ENCODE measurements at regions not wholly inside any gene's neighbourhood (a gene's known extent, or its start where the extent isn't known, plus 50 kb on each side); places are given as distances from the start of the nearest gene placed in this dataset.

DNA sequence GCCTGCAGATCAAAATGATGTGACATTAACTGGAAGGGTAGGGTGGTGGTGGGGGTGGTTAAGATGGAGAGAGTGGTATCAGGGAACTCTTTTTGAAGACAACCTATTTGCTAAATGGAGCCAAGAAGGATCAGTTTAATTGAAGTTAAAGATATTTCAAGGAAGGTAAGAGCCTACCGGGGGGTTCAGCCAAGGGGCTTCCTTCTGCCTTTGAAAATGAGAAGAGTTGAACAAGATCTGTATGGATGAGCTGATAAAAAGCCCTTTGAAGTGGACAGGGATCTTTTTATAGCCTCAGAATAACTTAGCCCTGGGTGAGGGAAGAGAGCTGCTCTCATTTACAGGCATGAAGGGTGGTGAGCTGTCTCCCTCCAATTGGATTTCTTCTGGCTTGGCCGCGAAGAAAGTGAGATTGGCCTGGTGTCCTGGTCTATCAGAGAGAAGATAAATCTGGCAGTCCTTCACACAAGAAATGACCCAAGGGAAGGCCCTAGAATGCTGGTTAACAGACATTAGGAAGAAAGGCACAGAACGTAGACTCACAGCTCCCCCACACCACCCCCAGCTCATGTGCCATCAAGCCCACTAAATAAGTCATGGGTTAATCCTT, 439.8 kb downstream of the TNS1 start:
- H3K4me3 ChIP-seq (ENCODE audit: low read length), result no peak overlapping the region
- DNase-seq (ENCODE audit: low read depth, low spot score), result no peak

DNA sequence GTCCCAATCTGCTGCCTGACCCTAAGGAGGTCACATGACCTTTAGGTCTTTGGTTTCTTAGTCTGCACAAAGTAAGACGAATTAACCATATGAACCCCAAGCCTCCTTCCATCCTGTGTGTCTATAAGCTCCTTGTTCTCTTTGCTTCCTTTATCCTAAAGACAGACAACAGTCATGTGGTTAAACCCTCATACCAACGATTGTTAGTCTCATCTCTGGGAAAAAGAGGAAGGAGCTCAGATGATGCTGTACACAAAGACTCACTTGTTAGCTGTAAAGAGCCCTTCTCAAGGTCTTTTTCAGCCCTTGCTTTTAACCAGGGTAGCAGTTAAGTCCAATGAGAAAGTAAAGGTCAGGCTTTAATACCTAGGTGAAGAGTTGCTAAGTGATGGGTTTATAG, 443.7 kb downstream of the TNS1 start:
- DNase-seq (ENCODE audit: low read depth, low spot score), result no peak
- H3K4me3 ChIP-seq (ENCODE audit: low read length), result no peak overlapping the region

DNA sequence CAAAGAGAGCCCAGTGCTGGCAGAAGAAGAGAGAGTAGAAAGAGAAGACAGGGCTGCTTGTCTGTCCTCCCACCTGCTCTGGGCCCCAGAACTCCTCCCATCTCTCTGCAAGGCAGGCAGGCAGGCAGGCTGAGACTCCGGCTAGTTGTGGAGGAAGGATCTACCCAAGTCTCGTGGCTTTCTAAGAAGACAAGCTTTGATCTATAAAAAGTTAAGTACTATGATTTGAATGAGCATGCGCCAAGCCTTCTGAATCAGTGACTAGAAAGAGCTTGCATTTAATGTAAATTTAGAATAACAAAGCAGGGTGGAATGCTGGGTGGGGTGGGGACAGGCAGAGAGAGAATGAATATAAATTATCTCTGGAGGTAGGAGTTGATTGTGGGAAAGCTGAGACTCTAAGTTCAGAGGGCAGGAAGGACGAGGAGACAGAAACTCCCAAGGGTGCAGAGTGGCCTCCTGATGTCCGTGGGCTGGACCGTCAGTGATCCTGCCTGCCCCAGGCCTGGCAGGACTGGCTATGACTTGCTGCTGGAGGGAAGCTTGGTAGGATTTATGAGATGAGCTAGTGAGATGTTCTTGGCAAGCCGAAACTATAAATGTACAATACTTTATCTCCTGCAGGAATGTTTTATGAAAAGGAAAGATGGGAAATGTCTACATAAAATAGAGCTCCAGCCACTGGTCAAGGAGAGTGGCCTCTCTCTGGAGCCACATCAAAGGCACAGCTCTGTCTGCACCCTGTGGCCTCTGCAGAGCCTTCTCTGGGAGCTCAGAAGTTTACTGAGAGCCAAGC, 447.5 kb downstream of the TNS1 start:
- DNase-seq (ENCODE audit: low read depth, low spot score), result no peak
- no peak overlapping the region for H3K4me3 ChIP-seq (ENCODE audit: low read length)

DNA sequence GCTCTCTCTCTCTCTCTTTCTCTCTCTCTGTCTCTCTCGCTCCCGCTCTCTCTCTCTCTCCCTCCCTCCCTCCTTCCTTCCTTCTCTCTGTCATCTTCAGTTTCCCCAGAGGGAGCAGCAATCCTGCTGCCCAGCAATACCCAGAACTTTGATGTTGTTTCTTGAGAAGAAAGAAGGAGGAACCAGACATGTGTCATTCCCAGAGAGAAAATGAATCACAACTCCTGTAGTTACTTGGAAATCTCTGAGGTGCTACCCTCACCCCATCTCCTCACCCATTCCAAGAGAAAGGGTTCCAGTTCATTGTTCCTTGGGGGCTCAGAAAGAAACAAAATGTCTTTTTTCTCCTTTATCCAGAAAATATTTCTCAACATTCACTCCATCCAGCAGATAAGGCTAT, 449.1 kb downstream of the TNS1 start:
- DNase-seq (ENCODE audit: low read depth, low spot score), result no peak
- no peak overlapping the region for H3K4me3 ChIP-seq (ENCODE audit: low read length)

DNA sequence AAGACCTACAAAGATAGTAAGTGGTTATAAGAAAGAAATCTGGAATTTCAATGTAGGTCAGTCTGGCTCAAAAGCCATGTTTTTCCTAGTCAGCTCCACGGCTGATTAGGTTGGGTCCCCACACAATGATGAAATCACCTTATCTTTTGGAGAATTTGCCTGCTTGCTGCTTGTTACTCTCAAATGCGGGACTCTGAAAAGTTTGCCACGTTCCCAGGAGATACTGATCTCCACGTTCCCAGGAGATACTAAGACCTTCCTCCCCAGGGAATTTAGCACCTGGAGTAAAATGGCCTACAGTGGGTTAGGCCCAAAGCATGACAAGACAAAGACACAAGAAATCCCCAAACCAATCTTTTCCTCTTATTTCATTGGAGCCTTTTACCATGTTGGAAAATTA, 449.6 kb downstream of the TNS1 start:
- H3K4me3 ChIP-seq (ENCODE audit: low read length), result no peak overlapping the region
- no peak for DNase-seq (ENCODE audit: low read depth, low spot score)

DNA sequence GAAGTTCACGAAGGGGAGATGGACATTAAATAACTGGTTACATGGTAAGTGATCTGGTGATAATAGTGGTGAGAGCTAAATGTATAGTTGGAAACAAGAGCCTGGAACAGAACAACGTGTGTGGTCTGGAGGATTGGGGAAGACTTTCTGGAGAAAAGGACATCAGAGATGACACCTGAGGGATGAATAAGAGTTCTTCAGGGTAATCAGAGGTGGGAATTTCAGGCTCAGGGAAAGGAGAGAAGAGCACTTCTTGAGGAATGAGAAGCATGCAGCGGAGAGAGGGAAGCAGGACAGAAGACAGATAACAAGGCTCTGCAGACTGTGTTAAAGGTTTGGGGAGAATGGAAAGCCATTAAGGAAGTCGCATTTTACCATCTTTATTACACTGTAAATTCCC, 450.7 kb downstream of the TNS1 start:
- H3K4me3 ChIP-seq (ENCODE audit: low read length), result no peak overlapping the region
- no peak for DNase-seq (ENCODE audit: low read depth, low spot score)

DNA sequence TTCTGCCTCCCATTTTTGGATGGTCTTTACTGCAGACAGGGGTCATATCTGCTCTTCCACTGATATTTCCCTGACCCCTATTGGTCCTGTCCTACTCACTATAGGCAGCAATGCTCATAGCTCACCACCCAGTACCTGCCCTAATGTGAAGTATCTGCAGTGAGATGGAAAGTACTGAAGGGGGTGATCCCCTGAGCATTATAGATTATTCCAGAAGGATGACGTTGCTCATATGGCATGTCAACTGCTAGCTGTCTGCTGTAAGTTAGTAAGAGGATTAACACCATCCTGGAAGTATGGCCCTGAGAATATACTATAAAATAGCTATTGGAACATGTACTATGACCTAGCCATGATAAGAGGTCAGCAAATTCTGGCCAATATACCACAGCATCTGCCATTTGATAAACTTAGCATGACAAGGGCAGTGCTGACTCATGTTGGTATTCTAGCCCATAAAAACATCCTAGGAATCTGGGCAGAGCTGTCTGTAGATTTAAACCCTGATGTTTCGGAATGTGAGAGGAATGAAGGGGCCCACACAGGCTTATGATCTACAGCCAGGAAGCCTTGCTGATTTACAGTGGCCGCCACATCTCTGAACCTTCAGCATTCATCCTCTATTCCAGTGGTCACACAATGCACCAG, 451.4 kb downstream of the TNS1 start:
- H3K4me3 ChIP-seq (ENCODE audit: low read length), result no peak overlapping the region
- no peak for DNase-seq (ENCODE audit: low read depth, low spot score)

DNA sequence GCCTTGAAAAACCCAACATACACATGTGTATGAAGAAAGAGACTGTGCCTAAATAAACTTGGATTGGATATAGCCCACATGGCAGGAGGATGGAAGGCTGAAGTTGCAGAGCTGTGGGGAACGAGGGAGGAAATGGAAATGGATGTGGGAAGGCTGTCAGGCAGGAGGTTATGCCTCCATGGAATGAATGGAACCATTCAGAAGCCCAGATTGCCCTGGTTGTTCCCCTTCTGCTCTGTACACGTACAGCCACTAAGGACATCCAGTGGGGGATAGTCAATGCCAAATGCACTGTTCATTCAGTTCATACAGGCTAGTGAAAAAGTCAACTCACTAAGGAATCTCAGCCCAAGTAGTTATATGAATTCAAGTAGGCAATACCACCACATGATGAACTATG, 463.7 kb downstream of the TNS1 start:
- no peak for DNase-seq (ENCODE audit: low read depth, low spot score)
- no peak overlapping the region for H3K4me3 ChIP-seq (ENCODE audit: low read length)

DNA sequence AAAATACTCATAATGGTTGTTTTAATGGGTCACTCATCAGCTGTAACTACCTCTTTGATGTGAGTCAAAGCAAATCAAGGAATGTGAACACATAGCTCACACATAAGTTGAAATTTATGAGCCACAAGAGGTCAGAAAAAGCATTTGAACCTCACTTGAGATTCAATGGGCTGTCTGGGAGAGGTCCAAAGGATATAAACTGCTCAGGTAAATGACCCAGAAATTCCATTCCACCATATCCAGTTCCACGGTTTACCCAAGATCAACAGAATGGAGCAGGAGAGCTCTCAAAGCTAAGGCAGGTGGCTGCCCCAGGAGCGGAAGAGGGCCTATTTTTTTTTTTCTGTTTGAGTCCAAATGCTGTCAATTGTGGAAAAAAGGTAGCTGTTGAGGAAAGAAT, 464.1 kb downstream of the TNS1 start:
- no peak for DNase-seq (ENCODE audit: low read depth, low spot score)
- H3K4me3 ChIP-seq (ENCODE audit: low read length), result no peak overlapping the region

DNA sequence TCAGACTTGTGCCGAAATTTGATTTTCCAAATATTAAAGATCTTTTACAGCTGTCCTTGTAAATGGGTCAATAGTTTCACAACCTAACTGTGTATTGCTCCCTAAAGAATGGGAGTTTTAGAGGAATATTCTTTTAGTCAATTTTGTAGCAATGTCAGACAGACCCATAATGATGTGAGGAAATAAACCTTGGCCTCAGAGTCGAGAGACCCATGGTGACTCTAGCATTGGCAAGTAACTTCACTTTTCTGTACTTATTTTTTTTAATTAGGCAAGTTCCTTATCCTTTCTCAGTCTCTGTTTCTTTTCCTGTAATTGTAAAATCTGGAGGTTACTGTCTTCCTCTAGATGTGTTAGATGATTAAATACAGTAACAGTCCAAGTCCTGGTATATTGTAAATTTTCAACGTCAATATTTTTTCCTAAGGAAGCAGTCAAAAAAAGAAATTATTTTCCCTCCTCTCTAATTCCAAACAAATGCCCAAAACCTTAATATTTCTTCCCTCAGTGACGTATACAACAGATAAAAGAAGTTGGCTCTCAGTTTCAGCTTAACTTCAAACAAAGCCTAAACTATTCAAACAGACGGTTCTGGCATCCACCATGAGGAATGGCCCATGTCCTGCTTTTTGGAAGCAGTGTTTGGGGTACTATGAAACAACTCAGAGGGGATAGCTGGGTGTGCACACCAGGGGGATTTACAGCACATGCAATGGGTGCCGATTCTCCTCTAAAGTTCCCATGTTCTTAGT, 466.7 kb downstream of the TNS1 start:
- H3K4me3 ChIP-seq (ENCODE audit: low read length), result no peak overlapping the region
- DNase-seq (ENCODE audit: low read depth, low spot score), result no peak

DNA sequence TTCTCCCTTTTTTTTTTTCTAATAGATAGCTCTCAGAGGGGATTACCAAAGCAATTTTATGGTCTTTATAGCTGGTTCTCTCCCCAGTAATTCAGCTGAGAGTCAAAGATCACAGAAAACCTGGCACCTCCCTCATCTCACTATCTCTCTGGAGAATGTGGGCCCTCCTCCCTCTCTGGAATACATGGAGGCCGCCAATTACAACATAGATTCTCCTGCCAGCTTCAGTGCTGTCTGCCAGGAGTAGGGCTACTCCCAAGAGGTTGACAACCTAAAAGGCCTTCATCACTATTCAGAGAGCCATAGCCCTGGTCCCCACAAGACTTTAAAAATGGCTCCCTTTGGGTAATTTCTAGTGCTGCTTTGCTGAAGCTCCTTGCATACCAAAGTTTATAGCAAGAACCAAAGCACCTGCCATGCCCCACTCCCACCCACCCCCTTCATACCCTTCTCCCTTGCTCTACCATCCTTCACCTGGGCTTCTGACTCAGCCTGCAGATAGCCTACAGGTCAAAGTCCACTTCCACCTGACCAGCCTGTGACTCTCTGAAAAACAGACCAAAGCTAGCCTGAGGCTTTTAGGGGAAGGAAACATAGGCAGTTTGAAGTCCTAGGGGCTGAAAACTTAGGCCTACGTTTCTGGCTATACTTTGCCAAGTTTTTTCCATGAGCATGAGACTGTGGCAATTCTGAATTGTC, 472.3 kb downstream of the TNS1 start:
- no peak overlapping the region for H3K4me3 ChIP-seq (ENCODE audit: low read length)
- no peak for DNase-seq (ENCODE audit: low read depth, low spot score)

DNA sequence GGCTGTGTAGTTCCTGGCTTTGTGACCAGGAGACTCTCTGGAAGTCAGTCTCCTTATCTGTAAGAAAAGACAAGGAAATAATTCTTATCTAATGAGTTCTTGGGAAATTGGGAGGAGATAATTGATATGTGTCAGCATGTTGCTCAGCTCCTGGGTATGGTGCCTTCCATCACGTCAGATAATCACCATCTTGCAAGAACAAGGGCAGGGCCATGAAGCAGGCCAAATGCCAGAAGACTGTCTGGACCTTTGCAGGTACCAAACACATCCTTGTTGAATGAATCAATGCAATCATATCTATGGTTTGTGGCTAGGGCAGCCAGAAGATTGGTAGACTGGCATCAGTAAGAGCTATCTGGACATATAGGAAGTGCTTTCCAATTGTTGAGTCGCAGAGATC, 473.5 kb downstream of the TNS1 start:
- no peak overlapping the region for H3K4me3 ChIP-seq (ENCODE audit: low read length)
- DNase-seq (ENCODE audit: low read depth, low spot score), result no peak

DNA sequence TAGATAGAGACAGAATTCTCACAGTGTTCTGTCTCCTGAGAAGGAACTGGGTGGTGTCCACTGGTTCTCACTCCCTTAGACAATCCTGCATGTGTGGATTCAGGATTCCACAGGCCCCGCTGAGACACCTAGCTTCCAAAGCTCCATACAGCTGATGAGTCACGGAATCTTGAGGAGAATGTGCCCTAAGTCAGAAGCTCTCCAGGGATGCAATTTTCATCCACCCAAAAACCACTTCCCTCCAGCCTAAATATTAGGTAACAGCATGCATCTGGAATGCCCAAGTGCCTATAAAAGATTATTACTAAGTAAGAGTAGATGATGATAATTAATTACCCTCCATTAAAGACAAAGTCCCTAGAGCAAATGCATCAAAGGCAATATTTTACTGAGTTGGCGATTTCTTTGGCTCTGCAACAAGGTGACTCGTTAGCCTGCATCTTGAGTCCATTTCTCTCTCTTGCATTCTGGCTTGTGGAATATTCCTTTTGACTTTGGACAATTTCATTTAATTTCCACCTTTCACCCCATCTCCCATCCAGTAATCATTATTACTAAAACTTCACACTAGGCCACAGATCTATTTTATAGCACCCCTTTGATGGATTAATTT, 475.1 kb downstream of the TNS1 start:
- no peak for DNase-seq (ENCODE audit: low read depth, low spot score)
- no peak overlapping the region for H3K4me3 ChIP-seq (ENCODE audit: low read length)

DNA sequence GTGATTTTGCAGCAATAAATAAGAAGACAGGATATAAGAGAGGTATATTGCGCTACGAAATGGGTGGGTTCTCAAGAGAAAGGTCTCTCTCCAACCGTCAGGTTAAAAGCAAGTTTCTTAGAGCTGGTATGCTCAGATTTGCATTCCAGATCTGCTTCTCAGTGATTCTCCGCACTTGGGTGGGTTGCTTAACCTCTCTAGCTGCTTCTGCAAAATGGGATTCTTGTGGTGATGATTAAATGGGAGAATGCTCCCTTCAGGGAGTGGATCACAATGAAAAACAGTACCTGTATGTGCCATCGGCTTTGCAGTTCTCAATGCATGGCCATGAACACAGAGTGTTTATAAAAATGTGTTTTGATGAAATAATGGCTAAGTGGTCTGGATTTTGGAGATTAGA, 477.7 kb downstream of the TNS1 start:
- no peak overlapping the region for H3K4me3 ChIP-seq (ENCODE audit: low read length)
- DNase-seq (ENCODE audit: low read depth, low spot score), result no peak

DNA sequence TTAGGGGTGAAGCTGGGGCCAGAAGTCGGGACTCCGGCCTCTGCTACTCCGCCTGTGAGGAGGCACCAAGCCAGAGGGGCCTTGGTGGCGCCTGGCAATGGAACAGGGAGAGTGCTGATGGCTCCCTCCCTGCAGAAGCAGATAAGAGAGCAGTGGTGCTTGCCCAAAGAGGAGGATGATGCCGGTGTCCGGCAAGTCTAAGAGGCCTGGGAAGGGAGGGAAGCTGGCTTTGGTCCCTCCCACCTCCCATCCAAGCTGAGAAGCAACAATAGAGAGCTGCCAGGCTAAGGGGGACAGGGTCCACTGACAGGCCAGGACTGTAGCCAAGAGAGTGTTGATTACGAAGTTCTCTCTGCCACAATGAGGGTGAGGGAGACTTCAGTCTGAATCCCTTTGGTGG, 479.5 kb downstream of the TNS1 start:
- DNase-seq (ENCODE audit: low read depth, low spot score), result no peak

DNA sequence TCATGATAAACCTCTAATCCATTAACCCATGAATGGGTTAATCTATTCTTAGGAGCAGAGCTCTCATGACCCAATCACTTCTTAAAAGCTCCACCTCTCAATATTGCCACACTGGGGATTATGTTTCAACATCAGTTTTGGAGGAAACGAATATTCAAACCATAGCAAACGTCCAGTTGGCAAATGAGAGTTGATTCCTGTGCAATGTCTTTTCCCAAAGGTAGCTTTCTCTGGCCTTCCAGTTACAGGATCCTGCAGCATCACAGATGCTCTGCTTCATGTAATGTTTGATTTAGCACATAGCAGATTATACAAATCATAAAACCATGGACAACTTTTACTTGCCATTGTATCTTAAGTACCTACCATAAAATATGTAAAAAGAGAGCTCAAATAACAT, 481.0 kb downstream of the TNS1 start:
- DNase-seq (ENCODE audit: low read depth, low spot score), result no peak

More for the DNA sequence above, 479.5 kb downstream of the TNS1 start:
- H3K4me3 ChIP-seq (ENCODE audit: low read length), result no peak overlapping the region

DNA sequence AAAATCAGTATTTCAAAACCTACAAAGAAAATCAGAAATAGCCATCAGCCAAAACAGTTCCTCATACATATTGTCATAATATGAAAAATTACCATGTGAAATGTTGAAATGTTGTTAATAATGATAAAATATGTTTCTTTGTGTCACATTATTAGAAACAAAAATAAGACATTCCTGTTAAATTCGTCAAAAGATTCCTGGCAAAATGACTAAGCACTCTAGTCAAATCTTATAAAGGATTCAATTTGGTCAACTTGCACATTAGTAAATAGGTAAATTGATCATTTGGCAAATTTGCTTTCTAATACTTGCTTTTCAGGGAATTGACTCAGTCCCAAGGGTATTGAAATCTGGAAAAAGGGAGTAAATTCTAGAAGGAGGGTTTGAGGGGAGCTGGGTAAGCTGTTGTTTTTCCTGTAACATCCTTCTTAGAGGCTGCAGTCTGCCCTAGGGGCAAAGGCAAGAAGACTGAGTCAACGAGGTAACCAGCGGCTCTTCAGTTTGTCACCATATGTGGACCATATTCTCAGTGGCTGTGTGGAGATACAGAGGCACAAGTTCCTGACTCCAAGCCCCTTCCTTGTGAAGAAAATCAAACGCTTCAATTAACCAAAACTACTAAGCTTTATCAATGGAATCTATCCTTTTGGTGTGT, 482.3 kb downstream of the TNS1 start:
- H3K4me3 ChIP-seq (ENCODE audit: low read length), result no peak overlapping the region
- DNase-seq (ENCODE audit: low read depth, low spot score), result no peak

More for the DNA sequence above, 481.0 kb downstream of the TNS1 start:
- H3K4me3 ChIP-seq (ENCODE audit: low read length), result no peak overlapping the region

DNA sequence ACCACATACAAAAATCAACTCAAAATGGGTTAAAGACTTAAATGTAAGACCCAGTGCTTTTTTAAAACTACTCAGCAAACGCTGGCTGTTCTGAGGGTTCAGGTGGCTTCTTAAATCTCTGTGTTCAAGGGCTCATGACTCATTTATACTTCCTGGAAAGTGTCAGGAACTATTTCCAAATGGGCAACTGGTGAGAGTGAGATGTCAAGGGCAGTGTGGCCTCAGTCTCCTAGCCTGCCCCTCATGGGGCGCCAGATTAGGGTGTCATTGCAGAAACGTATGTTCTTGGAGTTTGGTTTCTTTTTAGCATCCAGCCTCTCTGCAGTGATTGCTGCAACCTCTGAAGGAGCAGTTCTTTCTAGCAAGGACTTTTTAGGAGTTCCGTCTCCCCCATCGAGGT, 485.4 kb downstream of the TNS1 start:
- no peak overlapping the region for H3K4me3 ChIP-seq (ENCODE audit: low read length)
- no peak for DNase-seq (ENCODE audit: low read depth, low spot score)

Data from Jurkat, Clone E6-1 (cell line).